GM12872 (cell line): ENCODE measurements at regions not wholly inside any gene's neighbourhood (a gene's known extent, or its start where the extent isn't known, plus 50 kb on each side); places are given as distances from the start of the nearest gene placed in this dataset.

Experiments used
- TF ChIP-seq, protein P1 (sequence below): IDR thresholded peaks from 3 replicates; pipeline ENCODE4 v1.5.1; 2011; ENCODE audit warnings: low read depth, mild to moderate bottlenecking, low read length, moderate library complexity; ENCODE audit not compliant: insufficient read depth

DNA sequence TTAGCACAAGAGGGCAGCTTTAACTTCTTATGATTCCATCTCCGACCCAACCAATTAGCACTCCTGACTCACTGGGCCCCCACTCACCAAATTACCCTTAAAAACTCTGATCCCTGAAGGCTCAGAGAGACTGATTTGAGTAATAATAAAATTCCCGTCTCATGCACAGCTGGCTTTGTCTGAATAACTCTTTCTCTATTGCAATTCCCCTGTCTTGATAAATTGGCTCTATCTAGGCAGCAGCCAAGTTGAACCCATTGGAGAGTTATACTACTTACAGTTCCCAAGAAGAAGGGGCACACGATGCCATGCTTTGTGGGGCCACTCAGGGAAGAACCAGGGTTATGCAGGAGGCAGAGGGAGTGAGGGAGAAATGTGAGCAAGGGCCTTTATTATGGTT lies 632.8 kb downstream of the TSN start:
- TF ChIP-seq, protein P1, sequence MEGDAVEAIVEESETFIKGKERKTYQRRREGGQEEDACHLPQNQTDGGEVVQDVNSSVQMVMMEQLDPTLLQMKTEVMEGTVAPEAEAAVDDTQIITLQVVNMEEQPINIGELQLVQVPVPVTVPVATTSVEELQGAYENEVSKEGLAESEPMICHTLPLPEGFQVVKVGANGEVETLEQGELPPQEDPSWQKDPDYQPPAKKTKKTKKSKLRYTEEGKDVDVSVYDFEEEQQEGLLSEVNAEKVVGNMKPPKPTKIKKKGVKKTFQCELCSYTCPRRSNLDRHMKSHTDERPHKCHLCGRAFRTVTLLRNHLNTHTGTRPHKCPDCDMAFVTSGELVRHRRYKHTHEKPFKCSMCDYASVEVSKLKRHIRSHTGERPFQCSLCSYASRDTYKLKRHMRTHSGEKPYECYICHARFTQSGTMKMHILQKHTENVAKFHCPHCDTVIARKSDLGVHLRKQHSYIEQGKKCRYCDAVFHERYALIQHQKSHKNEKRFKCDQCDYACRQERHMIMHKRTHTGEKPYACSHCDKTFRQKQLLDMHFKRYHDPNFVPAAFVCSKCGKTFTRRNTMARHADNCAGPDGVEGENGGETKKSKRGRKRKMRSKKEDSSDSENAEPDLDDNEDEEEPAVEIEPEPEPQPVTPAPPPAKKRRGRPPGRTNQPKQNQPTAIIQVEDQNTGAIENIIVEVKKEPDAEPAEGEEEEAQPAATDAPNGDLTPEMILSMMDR: no peak

DNA sequence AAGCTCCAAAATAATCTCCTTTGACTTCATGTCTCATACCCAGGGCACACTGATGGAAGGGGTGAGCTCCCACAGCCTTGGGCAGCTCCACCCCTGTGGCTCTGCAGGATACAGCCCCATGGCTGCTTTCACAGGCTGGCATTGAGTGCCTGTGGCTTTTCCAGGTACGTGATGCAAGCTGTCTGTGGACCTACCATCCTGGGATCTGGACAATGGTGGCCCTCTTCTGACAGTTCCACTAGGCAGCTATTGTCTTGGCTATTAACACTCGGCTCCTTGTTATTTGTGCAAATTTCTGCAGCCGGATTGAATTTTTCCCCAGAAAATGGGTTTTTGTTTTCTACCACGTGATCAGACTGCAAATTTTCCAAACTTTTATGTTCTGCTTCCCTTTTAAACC lies 634.2 kb downstream of the TSN start:
- TF ChIP-seq, protein P1: no peak

DNA sequence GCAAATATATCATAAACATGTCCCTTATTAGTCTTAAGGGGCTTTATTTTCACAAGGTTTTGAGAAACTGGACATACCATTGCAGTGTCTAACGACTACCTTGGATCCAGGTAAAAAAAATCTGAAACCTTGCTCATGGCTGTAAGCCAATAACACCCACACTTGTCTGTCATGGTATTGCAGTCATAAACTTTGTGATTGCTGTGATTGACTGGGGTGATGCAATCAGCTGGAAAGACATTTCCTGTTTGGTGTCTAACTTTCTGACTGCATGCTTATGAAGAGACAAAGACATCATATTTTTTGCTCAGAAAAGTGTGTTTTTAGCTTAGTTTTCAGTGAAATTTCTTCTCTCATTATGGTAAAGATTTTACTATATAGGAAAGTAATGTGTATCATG lies 635.0 kb downstream of the TSN start:
- TF ChIP-seq, protein P1: no peak

DNA sequence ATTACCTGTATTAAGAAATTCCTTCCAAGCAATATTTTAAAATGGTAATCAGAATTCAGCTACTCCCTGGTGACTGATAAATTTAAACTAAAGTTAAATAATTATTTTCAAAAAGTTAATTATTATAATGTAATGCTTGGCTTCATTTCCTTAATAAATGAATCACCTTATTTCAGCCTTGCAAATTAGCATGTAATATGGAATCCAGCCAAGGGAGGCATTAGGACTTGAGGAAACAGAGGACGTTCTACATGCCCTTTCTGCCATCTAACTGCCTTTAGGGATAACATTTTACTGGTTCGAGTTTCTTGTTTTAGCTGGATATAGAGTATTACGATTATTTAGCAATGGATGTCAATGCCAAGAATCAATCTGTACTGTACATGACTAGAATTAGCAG lies 636.3 kb downstream of the TSN start:
- TF ChIP-seq, protein P1: no peak

DNA sequence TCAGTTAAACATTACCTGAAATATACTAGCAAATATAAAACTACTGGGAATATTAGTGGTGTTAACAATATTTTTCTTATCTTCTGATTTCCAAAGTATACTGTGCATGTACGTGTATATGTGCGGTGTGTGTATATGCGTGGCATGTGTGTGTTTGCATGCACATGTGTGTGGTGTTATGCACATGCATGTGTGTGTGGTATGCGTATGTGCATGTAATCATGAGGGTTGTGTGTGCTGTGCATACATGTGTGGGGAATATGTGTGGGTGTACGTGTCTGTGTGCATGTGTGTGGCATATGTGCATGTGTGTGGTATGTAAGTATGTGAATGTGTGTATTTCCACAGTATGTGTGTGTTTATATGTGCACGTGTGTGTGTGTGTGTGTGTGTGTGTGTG lies 640.2 kb downstream of the TSN start:
- TF ChIP-seq, protein P1: no peak

DNA sequence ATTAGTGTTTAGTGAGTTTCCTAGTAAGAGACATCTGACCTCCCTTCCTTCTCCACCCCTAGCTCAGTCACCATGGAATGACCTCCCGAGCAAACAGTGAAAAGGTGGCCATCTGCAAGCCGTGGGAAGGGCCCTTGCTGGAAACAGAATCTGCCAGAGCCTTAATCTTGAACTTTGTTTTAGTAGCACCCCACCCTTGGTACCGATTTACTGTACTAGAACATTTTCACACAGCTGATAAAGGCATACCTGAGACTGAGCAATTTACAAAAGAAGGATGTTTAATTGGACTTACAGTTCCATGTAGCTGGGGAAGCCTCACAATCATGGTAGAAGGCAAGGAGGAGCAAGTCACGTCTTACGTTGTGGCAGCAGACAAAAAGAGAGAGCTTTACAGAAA lies 655.8 kb downstream of the TSN start:
- TF ChIP-seq, protein P1: no peak

DNA sequence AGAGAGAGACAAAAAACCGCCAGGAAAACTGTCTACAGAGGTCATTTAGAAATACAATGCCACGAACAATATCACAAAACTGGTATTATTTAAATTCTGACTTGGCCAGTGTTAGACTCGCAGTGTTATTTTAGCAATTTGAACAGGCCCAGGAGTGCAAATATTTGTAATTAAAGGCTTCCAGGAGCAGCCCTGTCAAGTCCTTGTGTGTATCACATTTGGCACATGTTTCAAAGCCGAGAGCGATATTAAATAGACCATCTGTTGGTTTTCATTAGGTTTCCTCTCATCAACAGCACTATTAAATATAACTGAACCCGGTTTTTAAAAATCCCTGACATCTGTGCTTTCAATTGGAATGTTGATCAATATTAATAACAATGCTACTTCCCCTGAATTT lies 656.9 kb downstream of the TSN start:
- TF ChIP-seq, protein P1: no peak

DNA sequence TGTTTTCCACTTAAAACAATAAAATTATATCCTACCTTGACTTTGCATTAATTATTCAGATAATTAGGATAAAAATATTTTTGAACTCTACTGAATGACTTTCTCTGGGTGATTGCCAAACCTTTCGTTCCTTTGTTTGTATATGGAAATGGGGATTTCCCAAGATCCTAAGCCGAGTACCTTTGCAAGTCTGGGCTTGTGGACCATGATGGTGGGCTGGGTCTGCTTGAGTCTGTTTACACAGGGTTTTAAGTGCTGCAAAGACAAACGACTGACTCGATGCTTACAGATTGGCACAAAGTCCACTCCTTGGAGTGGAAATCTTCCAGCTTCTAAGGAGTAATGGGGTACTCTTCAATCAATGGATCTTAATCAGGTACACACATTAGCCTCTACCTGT lies 659.5 kb downstream of the TSN start:
- TF ChIP-seq, protein P1: no peak
